MM.1S (cell line): ENCODE measurements at regions not wholly inside any gene's neighbourhood (a gene's known extent, or its start where the extent isn't known, plus 50 kb on each side); places are given as distances from the start of the nearest gene placed in this dataset.

Experiments used
- EZH2 ChIP-seq: fragments of 300-600 bp; sonication (generic); optimal IDR thresholded peaks from 2 replicates; pipeline ENCODE3; 2017; ENCODE audit warnings: low read depth, mild to moderate bottlenecking, antibody characterized with exemption, low read length, mixed read lengths
- EZH2phosphoT487 ChIP-seq: fragments of 300-600 bp; sonication (generic); IDR thresholded peaks from 2 replicates; pipeline ENCODE4 v1.6.1; 2018; ENCODE audit warnings: antibody characterized with exemption, low read length
- TF ChIP-seq, protein P1 (sequence below): fragments of 300-600 bp; sonication (generic); IDR thresholded peaks from 2 replicates; pipeline ENCODE4 v1.5.1; 2016; ENCODE audit warnings: antibody characterized with exemption, low read length, mixed read lengths

DNA sequence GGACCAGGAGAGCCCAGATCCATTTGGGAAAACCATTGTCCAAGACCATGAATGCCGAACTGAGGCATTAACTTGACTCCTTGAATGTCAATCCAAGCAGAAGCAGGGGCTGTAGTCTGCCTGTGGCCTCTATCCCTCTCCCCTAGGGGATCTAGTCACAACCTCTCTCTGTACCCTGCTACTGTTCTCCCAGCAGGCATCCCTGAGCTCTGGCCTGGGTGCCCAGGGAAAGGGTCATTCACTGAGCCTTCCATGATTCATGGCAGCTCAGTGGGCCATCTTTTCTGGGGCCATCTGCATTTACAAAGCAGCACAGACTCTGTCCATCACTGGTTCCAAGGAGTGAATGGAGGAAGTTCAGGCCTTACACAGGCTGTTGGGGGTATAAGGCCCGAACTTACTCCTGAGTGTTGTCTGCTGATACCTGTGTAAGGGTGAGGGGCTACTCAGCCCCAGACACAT lies 151.8 kb downstream of the ZFP36L2 start:
- TF ChIP-seq, protein P1, sequence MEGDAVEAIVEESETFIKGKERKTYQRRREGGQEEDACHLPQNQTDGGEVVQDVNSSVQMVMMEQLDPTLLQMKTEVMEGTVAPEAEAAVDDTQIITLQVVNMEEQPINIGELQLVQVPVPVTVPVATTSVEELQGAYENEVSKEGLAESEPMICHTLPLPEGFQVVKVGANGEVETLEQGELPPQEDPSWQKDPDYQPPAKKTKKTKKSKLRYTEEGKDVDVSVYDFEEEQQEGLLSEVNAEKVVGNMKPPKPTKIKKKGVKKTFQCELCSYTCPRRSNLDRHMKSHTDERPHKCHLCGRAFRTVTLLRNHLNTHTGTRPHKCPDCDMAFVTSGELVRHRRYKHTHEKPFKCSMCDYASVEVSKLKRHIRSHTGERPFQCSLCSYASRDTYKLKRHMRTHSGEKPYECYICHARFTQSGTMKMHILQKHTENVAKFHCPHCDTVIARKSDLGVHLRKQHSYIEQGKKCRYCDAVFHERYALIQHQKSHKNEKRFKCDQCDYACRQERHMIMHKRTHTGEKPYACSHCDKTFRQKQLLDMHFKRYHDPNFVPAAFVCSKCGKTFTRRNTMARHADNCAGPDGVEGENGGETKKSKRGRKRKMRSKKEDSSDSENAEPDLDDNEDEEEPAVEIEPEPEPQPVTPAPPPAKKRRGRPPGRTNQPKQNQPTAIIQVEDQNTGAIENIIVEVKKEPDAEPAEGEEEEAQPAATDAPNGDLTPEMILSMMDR = no peak
- TF ChIP-seq EZH2 = no peak
- no peak for TF ChIP-seq EZH2phosphoT487
